H1 (cell line): ENCODE measurements at regions not wholly inside any gene's neighbourhood (a gene's known extent, or its start where the extent isn't known, plus 50 kb on each side); places are given as distances from the start of the nearest gene placed in this dataset.

Experiments used
- CTCF ChIA-PET: fragments of 300-600 bp; sonication (Branson Sonifier 250); formaldehyde crosslinking; loops from one replicate; lab custom pipeline; 2021; ENCODE audit not compliant: partially characterized antibody; lab: Charles Lee
- POLR2A ChIA-PET: fragments of 300-600 bp; sonication (Branson Sonifier 250); formaldehyde crosslinking; loops from one replicate; lab custom pipeline; 2021; ENCODE audit warnings: inconsistent platforms; ENCODE audit not compliant: partially characterized antibody; lab: Charles Lee
- DNase-seq, 2 experiments: peaks; one replicate each; pipeline versions ENCODE4 v3.0.0 to v3.0.0-alpha.2; 2010 to 2022; ENCODE audit warnings: low spot score in 2 of 2, low read depth in 1 of 2, mixed read lengths in 1 of 2
- FAIRE-seq: peaks from 2 replicates; lab custom pipeline; 2011; peaks lifted over from hg19 to GRCh38; lab: Jason Lieb, UNC
- H2AFZ ChIP-seq: 2 replicates; pipeline ENCODE4 v1.8.1; 2012; ENCODE audit warnings: low read length, inconsistent platforms
- H2AK5ac ChIP-seq: 2 replicates; pipeline ENCODE4 v1.6.1; 2013; ENCODE audit warnings: low read depth, low read length
- H2BK120ac ChIP-seq: replicated peaks from 2 replicates; pipeline ENCODE3; 2013; ENCODE audit warnings: low read depth, low read length, inconsistent platforms
- H2BK12ac ChIP-seq: 2 replicates; pipeline ENCODE4 v1.6.1; 2013; ENCODE audit warnings: low read depth, low read length
- H2BK15ac ChIP-seq: 2 replicates; pipeline ENCODE4 v1.6.1; 2013; ENCODE audit warnings: low read length
- H2BK20ac ChIP-seq: 2 replicates; pipeline ENCODE4 v1.6.1; 2013; ENCODE audit warnings: low read length
- H2BK5ac ChIP-seq: 2 replicates; pipeline ENCODE4 v1.6.1; 2013; ENCODE audit warnings: low read depth, low read length
- H3K14ac ChIP-seq: 2 replicates; pipeline ENCODE4 v1.6.1; 2013; ENCODE audit warnings: inconsistent platforms; ENCODE audit not compliant: insufficient read length
- H3K18ac ChIP-seq: 2 replicates; pipeline ENCODE4 v1.6.1; 2013; ENCODE audit warnings: low read length; ENCODE audit errors: extremely low read depth
- H3K23ac ChIP-seq: 2 replicates; pipeline ENCODE4 v1.6.1; 2013; ENCODE audit warnings: inconsistent platforms; ENCODE audit not compliant: insufficient read length
- H3K23me2 ChIP-seq: 2 replicates; pipeline ENCODE4 v1.6.1; 2013; ENCODE audit warnings: low read depth, low read length
- H3K27ac ChIP-seq: 2 replicates; pipeline ENCODE4 v1.6.1; 2011; ENCODE audit warnings: low read depth, low read length, inconsistent platforms
- H3K27me3 ChIP-seq, 4 experiments: replicated peaks in 1 of 4; 1 replicate in 1 of 4; 2 replicates in 3 of 4; pipeline versions ENCODE4 v1.6.1 to v1.8.1; 2011 to 2013; ENCODE audit warnings: low read length in 3 of 4, mild to moderate bottlenecking in 3 of 4, inconsistent platforms in 2 of 4, mixed read lengths in 2 of 4, moderate library complexity in 1 of 4; ENCODE audit not compliant: control insufficient read depth in 3 of 4, insufficient read depth in 3 of 4; ENCODE audit errors: extremely low read depth in 1 of 4
- H3K36me3 ChIP-seq, 4 experiments: 2 replicates each; pipeline versions ENCODE4 v1.6.1 to v1.8.1; 2011 to 2013; ENCODE audit warnings: mild to moderate bottlenecking in 4 of 4, low read length in 3 of 4, moderate library complexity in 2 of 4, control low read depth in 1 of 4, inconsistent platforms in 1 of 4; ENCODE audit not compliant: insufficient read depth in 4 of 4, control insufficient read depth in 2 of 4
- H3K4ac ChIP-seq: replicated peaks from 2 replicates; pipeline ENCODE3; 2013; ENCODE audit warnings: low read length, low read depth, mixed read lengths, inconsistent platforms; ENCODE audit not compliant: insufficient read length
- H3K4me1 ChIP-seq, 4 experiments: replicated peaks in 1 of 4; 1 replicate in 1 of 4; 2 replicates in 3 of 4; pipeline versions ENCODE4 v1.6.1 to v1.8.1; 2011 to 2013; ENCODE audit warnings: low read length in 3 of 4, inconsistent platforms in 2 of 4, mixed read lengths in 1 of 4; ENCODE audit not compliant: insufficient read depth in 4 of 4, control insufficient read depth in 3 of 4
- H3K4me2 ChIP-seq, 2 experiments: 2 replicates each; pipeline versions ENCODE4 v1.6.1 to v1.8.1; 2011 to 2013; ENCODE audit warnings: low read depth in 2 of 2, low read length in 2 of 2, control low read depth in 1 of 2, inconsistent platforms in 1 of 2, mild to moderate bottlenecking in 1 of 2; ENCODE audit not compliant: insufficient read depth in 1 of 2
- H3K4me3 ChIP-seq, 4 experiments: fragments of 200-600, 300-600 bp in 1 of 4; sonication (generic), shearing (Covaris generic), sonication (Bioruptor Twin) in 1 of 4; 2 replicates each; pipeline versions ENCODE4 v1.5.1 to v1.8.1; 2011 to 2016; ENCODE audit warnings: low read length in 4 of 4, low read depth in 3 of 4, control low read depth in 2 of 4, inconsistent platforms in 2 of 4, mild to moderate bottlenecking in 2 of 4, mixed read lengths in 1 of 4, moderate library complexity in 1 of 4; ENCODE audit not compliant: insufficient read depth in 2 of 4; ENCODE audit errors: extremely low read depth in 1 of 4
- H3K56ac ChIP-seq: replicated peaks from 2 replicates; pipeline ENCODE3; 2013; ENCODE audit warnings: low read depth, mild to moderate bottlenecking, mixed read lengths, low read length, inconsistent platforms; ENCODE audit not compliant: insufficient read length
- H3K79me1 ChIP-seq: 2 replicates; pipeline ENCODE4 v1.6.1; 2013; ENCODE audit warnings: low read depth, low read length, control low read depth
- H3K79me2 ChIP-seq, 2 experiments: 2 replicates each; pipeline versions ENCODE4 v1.6.1 to v1.8.1; 2012 to 2013; ENCODE audit warnings: low read length in 2 of 2, mild to moderate bottlenecking in 2 of 2, inconsistent platforms in 1 of 2; ENCODE audit not compliant: insufficient read depth in 2 of 2, control insufficient read depth in 1 of 2
- H3K9ac ChIP-seq, 4 experiments: replicated peaks in 1 of 4; 1 replicate in 1 of 4; 2 replicates in 3 of 4; pipeline versions ENCODE4 v1.6.1 to v1.8.1; 2011 to 2013; ENCODE audit warnings: low read depth in 3 of 4, low read length in 3 of 4, control low read depth in 2 of 4, mild to moderate bottlenecking in 2 of 4, moderate library complexity in 2 of 4, inconsistent platforms in 1 of 4; ENCODE audit errors: extremely low read depth in 1 of 4
- H3K9me3 ChIP-seq, 2 experiments: 2 replicates each; pipeline versions ENCODE4 v1.6.1 to v1.8.1; 2012 to 2013; ENCODE audit warnings: mild to moderate bottlenecking in 2 of 2, moderate library complexity in 2 of 2, control low read depth in 1 of 2, inconsistent platforms in 1 of 2, low read depth in 1 of 2, low read length in 1 of 2, mixed read lengths in 1 of 2; ENCODE audit not compliant: insufficient read depth in 2 of 2
- H4K20me1 ChIP-seq, 2 experiments: replicated peaks in 1 of 2; 2 replicates each; pipeline versions ENCODE3 to v1.8.1; 2011 to 2013; ENCODE audit warnings: inconsistent platforms in 2 of 2, low read length in 2 of 2, mild to moderate bottlenecking in 1 of 2; ENCODE audit not compliant: insufficient read depth in 2 of 2, control insufficient read depth in 1 of 2
- H4K5ac ChIP-seq: 2 replicates; pipeline ENCODE4 v1.6.1; 2013; ENCODE audit warnings: low read length, low read depth, mixed read lengths, inconsistent platforms; ENCODE audit not compliant: insufficient read length
- H4K8ac ChIP-seq: 2 replicates; pipeline ENCODE4 v1.8.0; 2013; ENCODE audit warnings: mild to moderate bottlenecking, moderate library complexity, low read length, inconsistent platforms; ENCODE audit not compliant: insufficient read depth; ENCODE audit errors: extremely low read depth
- H4K91ac ChIP-seq: replicated peaks from 2 replicates; pipeline ENCODE3; 2013; ENCODE audit warnings: low read length, mixed read lengths, inconsistent platforms; ENCODE audit not compliant: insufficient read length
- ASH2L ChIP-seq: fragments of 200-600, 300-600 bp; sonication (generic); IDR thresholded peaks from one replicate; pipeline ENCODE4 v1.7.1; 2017; ENCODE audit warnings: low read length
- WGBS, 2 experiments: shearing (Covaris generic) in 1 of 2; methylation state at CpG; one replicate each; pipeline versions ENCODE4 v1.1.6 to v1.1.7; 2013 to 2015; ENCODE audit warnings: low lambda C conversion rate in 2 of 2, mixed read lengths in 2 of 2, inconsistent platforms in 1 of 2, low coverage in 1 of 2, missing lambda C conversion rate in 1 of 2; ENCODE audit not compliant: insufficient replicate concordance in 2 of 2, insufficient coverage in 1 of 2, insufficient read length in 1 of 2; ENCODE audit errors: extremely low coverage in 1 of 2, missing lambda C conversion rate in 1 of 2; 5-methylcytosine and 5-hydroxymethylcytosine counted together
- TF ChIP-seq, protein P1 (sequence below): IDR thresholded peaks from 2 replicates; pipeline ENCODE4 v1.6.1; 2012; ENCODE audit warnings: inconsistent platforms
- TF ChIP-seq, protein P2 (sequence below): IDR thresholded peaks from 2 replicates; pipeline ENCODE4 v1.6.1; 2012; ENCODE audit warnings: low read length, inconsistent platforms

DNA sequence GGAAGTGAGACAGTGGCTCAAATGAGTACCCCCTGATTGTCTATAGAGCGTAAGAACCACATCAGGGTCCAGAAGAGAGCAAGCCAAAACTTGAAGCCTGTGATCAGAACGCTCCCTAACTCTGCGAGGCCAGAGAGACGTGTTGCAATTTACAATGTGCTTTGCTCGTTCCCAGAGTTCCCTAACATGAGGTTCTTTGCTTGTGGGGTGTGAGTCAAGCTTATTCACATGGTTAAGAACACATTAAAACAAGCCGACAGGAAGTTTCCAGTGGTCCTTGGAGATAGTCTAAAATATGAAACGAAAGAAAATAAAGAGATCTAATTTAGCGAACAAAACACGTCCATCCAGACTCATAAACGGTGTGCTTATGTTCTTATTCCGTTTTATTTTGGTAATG, 702.3 kb downstream of the TRIML1 start (continued):
- no peak for TF ChIP-seq ASH2L

DNA sequence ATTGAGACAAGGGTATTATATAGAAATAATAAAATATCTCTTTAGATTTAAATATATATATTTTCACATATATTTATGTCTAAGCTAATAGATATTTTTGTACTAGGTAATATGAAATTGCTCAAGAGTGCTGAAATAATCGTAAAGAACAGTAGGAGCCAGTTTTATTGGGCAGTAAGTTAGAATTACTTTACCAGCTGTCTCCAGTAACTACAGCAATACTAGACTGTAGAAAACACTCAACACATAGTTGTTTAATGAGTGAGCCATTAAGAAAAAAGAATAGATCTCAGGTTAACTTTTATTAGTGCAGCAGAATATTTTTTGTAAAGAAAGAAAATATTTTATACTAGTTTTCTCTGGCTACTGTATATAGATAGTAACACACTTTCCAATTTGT, 715.2 kb downstream of the TRIML1 start:
- H3K14ac ChIP-seq, result no peak overlapping the region
- no peaks in the 10 kb centered on the region; a peak in 1 of 8 replicates for H3K36me3 ChIP-seq
- no peak overlapping the region for H3K4ac ChIP-seq
- DNase-seq, result no peak
- no peak overlapping the region for H4K91ac ChIP-seq
- no peak overlapping the region for H3K23ac ChIP-seq
- peaks cover 6 to 17% of the 10 kb centered on the region in 2 experiments; a peak in 1 of 4 replicates for H3K9me3 ChIP-seq
- H3K23me2 ChIP-seq, result no peaks in the 10 kb centered on the region
- H2AFZ ChIP-seq, result no peak overlapping the region
- H3K56ac ChIP-seq, result no peak overlapping the region
- no peak overlapping the region for H4K8ac ChIP-seq
- no peak overlapping the region for H3K27ac ChIP-seq
- H3K79me1 ChIP-seq, result no peaks in the 10 kb centered on the region
- ChIA-PET POLR2A (no interaction called here), CTCF (no interaction called here)
- no peaks in the 10 kb centered on the region for H3K27me3 ChIP-seq
- no peaks in the 10 kb centered on the region for H4K20me1 ChIP-seq
- no peaks in the 10 kb centered on the region for H3K4me1 ChIP-seq
- 90% methylated on average over 1 of the region's 1 CpG; no CpG with 5 or more reads in 1 of the 2 experiments for WGBS, 2 experiments
- H2BK120ac ChIP-seq, result no peak overlapping the region
- no peak overlapping the region for H3K18ac ChIP-seq
- no peak overlapping the region for H3K9ac ChIP-seq
- no peak overlapping the region for H2BK20ac ChIP-seq
- H2BK15ac ChIP-seq, result no peak overlapping the region
- H3K79me2 ChIP-seq, result no peaks in the 10 kb centered on the region
- no peak overlapping the region for H3K4me2 ChIP-seq
- no peak overlapping the region for H4K5ac ChIP-seq
- no peak for FAIRE-seq
- H2BK12ac ChIP-seq, result no peak overlapping the region
- H2AK5ac ChIP-seq, result no peak overlapping the region
- TF ChIP-seq, protein P1, sequence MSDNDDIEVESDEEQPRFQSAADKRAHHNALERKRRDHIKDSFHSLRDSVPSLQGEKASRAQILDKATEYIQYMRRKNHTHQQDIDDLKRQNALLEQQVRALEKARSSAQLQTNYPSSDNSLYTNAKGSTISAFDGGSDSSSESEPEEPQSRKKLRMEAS, result no peak
- TF ChIP-seq, protein P2, sequence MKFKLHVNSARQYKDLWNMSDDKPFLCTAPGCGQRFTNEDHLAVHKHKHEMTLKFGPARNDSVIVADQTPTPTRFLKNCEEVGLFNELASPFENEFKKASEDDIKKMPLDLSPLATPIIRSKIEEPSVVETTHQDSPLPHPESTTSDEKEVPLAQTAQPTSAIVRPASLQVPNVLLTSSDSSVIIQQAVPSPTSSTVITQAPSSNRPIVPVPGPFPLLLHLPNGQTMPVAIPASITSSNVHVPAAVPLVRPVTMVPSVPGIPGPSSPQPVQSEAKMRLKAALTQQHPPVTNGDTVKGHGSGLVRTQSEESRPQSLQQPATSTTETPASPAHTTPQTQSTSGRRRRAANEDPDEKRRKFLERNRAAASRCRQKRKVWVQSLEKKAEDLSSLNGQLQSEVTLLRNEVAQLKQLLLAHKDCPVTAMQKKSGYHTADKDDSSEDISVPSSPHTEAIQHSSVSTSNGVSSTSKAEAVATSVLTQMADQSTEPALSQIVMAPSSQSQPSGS, result no peak
- H3K4me3 ChIP-seq, result no peak overlapping the region
- no peak overlapping the region for H2BK5ac ChIP-seq
